LNCaP clone FGC (cell line): ENCODE measurements at regions not wholly inside any gene's neighbourhood (a gene's known extent, or its start where the extent isn't known, plus 50 kb on each side); places are given as distances from the start of the nearest gene placed in this dataset.
"Not testable (repeated sequence)": the region's sequence is repeated elsewhere in the genome, so short reads cannot be mapped to it uniquely, and the experiment has no call there.

Source experiments
- DNase-seq: peaks from one replicate; pipeline ENCODE4 v3.0.0-alpha.2; 2011; ENCODE audit warnings: low read depth
- H3K4me3 ChIP-seq: 2 replicates; pipeline ENCODE4 v1.5.1; 2011; ENCODE audit warnings: mild to moderate bottlenecking, low read depth, low read length, control low read depth
- TF ChIP-seq, protein P1 (sequence below): IDR thresholded peaks from 2 replicates; pipeline ENCODE4 v1.5.1; 2012; ENCODE audit warnings: mild to moderate bottlenecking; ENCODE audit not compliant: control insufficient read depth, insufficient read depth; ENCODE audit errors: extremely low read depth

DNA sequence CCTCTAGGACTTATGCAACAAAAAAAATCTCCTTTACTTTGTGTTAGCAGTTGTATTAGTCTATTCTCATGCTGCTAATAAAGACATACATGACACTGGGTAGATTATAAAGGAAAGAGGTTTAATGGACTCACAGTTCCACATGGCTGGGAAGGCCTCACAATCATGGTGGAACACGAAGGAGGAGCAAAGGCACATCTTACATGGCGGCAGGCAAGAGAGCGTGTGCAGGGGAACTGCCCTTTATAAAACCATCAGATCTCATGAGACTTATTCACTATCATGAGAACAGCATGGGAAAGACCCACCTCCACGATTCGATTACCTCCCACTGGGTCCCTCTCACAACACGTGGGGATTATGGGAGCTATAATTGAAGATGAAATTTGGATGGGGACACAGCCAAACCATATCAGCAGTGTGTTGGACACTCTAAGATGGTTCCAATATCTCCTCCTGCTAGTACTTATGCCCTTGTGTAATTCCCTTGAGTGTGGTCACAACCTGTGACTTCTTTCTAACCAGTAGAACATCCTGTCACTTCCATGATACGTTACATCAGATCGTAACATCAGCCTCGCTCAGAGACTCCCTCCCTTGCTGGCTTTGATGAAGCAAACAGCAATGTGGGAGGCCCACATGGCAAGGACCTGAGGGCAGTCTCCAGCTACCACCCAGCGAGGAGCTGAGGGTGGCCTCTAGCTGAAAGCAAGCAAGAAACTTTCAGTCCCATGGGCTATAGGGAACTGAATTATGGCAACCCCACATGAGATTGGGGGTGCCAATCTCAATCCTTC, 113.5 kb upstream of the PITX1 start:
- DNase-seq: no peak
- no peak overlapping the region for H3K4me3 ChIP-seq
- TF ChIP-seq, protein P1, sequence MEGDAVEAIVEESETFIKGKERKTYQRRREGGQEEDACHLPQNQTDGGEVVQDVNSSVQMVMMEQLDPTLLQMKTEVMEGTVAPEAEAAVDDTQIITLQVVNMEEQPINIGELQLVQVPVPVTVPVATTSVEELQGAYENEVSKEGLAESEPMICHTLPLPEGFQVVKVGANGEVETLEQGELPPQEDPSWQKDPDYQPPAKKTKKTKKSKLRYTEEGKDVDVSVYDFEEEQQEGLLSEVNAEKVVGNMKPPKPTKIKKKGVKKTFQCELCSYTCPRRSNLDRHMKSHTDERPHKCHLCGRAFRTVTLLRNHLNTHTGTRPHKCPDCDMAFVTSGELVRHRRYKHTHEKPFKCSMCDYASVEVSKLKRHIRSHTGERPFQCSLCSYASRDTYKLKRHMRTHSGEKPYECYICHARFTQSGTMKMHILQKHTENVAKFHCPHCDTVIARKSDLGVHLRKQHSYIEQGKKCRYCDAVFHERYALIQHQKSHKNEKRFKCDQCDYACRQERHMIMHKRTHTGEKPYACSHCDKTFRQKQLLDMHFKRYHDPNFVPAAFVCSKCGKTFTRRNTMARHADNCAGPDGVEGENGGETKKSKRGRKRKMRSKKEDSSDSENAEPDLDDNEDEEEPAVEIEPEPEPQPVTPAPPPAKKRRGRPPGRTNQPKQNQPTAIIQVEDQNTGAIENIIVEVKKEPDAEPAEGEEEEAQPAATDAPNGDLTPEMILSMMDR: no peak

DNA sequence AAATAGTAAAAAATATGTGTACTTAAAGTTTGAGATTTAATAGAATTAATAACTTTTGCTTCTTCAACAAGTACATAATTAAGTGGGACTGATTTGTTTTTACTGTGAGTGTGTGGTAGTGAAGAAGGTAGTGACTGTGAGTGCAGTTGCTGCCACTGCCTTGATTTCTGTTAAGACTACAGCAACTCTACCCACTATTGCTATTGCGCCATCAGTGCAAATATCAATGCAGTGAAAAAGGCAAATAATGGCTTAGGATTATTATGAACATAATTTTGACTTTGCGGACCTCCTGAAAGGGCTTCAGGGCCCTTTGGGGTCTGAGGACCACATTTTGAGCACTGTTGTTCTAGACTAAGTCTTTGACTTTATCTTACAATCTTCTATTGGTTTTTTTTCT, 112.0 kb upstream of the PITX1 start:
- no peak overlapping the region for H3K4me3 ChIP-seq
- TF ChIP-seq, protein P1: no peak
- DNase-seq: no peak

DNA sequence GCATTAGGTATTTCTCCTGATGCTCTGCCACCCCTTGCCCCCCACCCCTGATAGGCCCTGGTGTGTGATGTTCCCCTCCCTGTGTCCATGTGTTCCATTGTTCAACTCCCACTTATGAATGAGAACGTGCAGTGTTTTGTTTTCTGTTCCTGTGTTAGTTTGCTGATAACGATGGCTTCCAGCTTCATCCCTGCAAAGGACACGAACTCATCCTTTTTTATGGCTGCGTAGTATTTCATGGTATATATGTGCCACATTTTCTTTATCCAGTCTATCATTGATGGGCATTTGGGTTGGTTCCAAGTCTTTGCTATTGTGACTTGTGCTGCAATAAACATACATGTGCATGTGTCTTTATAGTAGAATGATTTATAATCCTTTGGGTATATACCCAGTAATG, 109.7 kb upstream of the PITX1 start:
- H3K4me3 ChIP-seq, DNase-seq: not testable (repeated sequence)

DNA sequence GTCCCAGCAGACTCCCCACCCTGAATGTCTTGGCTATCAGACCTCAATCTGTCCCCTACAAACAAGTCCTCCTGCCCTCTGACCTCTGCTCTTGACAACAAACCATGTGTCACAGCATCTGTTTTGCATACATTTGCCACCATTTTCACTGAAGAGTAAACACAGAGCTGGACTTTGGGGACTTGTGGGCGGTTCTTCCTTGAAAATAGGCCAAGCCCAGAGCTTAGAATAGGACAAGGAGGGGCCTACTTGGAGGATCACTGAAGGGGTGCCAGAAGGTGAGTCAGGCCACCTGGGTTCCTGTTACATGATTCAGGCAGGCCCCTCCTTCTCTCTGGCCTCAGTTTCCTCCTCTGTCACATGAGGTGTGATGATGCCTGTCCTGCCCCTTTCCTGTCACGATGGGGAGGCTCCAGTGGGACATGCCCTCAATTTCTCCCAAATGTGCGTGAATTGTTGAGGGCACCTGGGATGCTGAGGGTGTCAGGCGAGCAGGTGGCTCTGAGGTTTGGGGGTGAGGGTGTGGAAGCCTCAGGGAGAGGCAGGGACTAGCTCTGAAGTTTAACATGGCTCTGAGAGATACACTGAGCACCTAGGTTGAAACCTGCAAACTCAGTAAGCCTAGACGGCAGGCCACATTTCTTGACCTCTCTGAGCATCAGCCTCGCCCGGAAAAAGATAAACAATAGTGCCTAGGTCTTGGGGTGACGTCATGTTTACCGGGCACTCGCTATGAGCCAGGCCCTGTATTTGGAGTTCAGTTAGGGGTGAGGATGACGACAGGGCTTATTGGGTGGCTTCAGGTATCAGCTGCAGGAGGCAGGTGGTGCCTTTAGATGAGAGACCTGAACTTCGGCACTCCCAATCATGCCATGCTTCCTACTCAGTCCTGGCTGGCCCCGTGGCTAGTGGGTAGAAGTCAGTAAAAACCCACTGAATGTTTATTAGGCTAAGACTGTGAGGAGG, 107.6 kb upstream of the PITX1 start:
- no peak overlapping the region for H3K4me3 ChIP-seq
- TF ChIP-seq, protein P1: no peak
- DNase-seq: no peak

DNA sequence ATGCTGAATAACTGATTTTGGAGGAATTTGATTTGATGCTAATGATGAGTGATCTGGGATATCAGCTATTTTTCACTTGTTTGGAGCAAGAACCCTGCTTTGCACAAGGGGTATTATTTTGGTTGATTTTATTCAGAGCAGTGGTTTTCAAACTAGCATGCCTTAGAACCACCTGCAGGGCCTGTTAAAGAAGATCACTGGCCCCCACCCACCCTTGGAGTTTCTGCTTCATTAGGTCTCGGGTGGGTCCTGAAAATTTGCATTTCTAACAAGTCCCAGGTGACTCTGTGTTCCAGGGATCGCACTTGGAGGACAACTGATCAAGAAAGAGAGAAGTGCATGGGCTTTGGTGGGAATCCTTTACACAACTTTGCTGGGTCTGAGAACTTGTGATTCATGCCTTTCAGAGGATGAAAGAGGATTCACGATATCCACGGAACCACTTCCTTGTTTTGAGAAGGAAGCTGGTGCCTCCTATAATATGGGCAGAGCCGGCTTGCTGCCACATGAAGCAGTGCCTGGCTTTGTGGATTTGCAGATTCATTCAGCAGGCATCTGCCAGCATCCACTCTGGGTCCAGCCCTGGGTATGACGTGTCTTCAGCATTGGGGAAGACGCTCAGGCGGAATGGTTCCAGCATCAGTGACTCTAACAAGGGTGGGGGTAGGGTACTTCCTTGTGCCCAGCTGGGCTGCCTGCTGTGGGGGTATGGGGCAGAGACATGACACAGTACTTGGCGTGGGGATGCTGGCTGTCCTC, 106.6 kb upstream of the PITX1 start:
- TF ChIP-seq, protein P1: no peak
- no peak for DNase-seq
- H3K4me3 ChIP-seq: no peak overlapping the region

DNA sequence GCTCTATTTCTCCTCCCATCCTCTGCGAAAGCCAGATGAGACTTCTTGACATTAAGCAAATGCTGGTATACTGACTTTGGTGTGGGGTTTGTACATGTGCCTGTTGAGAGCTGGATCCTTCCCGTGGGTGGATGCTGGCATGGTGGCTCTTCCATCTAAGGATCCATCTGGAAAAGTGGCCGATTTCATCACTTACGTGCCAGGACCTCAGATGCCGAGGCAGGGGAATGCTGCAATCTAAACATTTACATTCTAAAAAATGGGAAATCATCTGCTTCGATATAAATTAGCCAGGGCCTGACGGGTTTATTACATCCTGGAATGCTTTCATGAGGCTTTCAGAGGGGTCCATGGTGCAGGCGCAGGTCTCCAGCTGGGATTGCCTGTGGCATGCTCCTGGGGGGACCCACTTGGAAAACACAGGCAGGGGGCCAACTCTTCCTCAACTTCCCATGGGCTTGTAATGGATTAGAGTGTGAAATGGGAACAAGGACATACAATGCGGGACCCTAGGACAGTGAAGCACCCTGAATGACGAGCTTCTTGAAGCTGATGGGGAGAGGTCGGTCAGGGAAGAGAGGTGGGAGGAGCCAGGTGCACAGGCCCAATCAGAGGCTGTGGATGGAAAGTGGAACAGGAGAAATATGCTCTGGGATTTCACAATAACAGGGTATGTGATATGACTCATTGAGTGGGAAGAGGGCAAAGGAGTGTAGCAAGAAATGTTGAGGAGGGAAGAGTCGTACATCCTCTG, 105.5 kb upstream of the PITX1 start:
- TF ChIP-seq, protein P1: no peak
- no peak overlapping the region for H3K4me3 ChIP-seq
- no peak for DNase-seq
